DND-41 (cell line): ENCODE measurements at regions not wholly inside any gene's neighbourhood (a gene's known extent, or its start where the extent isn't known, plus 50 kb on each side); places are given as distances from the start of the nearest gene placed in this dataset.
"Not testable (repeated sequence)": the region's sequence is repeated elsewhere in the genome, so short reads cannot be mapped to it uniquely, and the experiment has no call there.

Source experiments
- EZH2 ChIP-seq: IDR thresholded peaks from 3 replicates; pipeline ENCODE4 v1.6.1; 2012; ENCODE audit warnings: borderline replicate concordance, low read depth, mild to moderate bottlenecking, moderate library complexity, low read length, inconsistent platforms; ENCODE audit not compliant: severe bottlenecking
- TF ChIP-seq, protein P1 (sequence below): IDR thresholded peaks from 2 replicates; pipeline ENCODE4 v1.5.1; 2012; ENCODE audit warnings: borderline replicate concordance, low read length, moderate library complexity, mild to moderate bottlenecking; ENCODE audit not compliant: poor library complexity, severe bottlenecking; ENCODE audit errors: extremely low read depth

DNA sequence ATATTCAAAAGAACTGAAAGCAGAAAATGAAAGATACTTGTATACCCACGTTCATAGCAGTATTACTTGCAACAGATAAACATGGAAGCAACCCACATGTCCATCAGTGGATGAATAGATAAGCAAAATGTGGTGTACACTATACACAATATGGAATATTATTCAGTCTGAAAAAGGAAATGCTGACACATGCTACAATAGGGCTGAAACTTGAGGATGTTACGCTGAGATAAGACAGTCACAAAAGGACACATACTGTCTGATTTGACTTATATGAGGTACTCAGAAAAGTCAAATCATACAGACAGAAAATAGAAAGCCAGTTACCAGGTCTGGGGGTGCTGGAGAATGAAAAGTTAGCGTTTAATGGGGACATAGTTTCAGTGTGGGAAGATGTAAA lies 76.5 kb upstream of the FBXO28 start:
- TF ChIP-seq, protein P1, sequence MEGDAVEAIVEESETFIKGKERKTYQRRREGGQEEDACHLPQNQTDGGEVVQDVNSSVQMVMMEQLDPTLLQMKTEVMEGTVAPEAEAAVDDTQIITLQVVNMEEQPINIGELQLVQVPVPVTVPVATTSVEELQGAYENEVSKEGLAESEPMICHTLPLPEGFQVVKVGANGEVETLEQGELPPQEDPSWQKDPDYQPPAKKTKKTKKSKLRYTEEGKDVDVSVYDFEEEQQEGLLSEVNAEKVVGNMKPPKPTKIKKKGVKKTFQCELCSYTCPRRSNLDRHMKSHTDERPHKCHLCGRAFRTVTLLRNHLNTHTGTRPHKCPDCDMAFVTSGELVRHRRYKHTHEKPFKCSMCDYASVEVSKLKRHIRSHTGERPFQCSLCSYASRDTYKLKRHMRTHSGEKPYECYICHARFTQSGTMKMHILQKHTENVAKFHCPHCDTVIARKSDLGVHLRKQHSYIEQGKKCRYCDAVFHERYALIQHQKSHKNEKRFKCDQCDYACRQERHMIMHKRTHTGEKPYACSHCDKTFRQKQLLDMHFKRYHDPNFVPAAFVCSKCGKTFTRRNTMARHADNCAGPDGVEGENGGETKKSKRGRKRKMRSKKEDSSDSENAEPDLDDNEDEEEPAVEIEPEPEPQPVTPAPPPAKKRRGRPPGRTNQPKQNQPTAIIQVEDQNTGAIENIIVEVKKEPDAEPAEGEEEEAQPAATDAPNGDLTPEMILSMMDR: not testable (repeated sequence)
- TF ChIP-seq EZH2: not testable (repeated sequence)
